PC-3 (cell line): ENCODE measurements at regions not wholly inside any gene's neighbourhood (a gene's known extent, or its start where the extent isn't known, plus 50 kb on each side); places are given as distances from the start of the nearest gene placed in this dataset.

ENCODE experiments used
- EZH2 ChIP-seq: fragments of 300-600 bp; sonication (generic); IDR thresholded peaks from one replicate; pipeline ENCODE4 v1.6.1; 2017; ENCODE audit warnings: antibody characterized with exemption, mild to moderate bottlenecking, low read length; ENCODE audit not compliant: unreplicated experiment
- EZH2phosphoT487 ChIP-seq: fragments of 300-600 bp; sonication (generic); IDR thresholded peaks from 2 replicates; pipeline ENCODE4 v1.6.1; 2018; ENCODE audit warnings: mild to moderate bottlenecking, antibody characterized with exemption, low read length, borderline replicate concordance
- TF ChIP-seq, protein P1 (sequence below): fragments of 300-600 bp; sonication (generic); conservative IDR thresholded peaks from 2 replicates; pipeline ENCODE4 v1.5.1; 2017; ENCODE audit warnings: antibody characterized with exemption, low read depth, mild to moderate bottlenecking, low read length

GRCh38 chr4:125111323-125111722 lies 203.4 kb upstream of the FAT4 start:
- TF ChIP-seq, protein P1, sequence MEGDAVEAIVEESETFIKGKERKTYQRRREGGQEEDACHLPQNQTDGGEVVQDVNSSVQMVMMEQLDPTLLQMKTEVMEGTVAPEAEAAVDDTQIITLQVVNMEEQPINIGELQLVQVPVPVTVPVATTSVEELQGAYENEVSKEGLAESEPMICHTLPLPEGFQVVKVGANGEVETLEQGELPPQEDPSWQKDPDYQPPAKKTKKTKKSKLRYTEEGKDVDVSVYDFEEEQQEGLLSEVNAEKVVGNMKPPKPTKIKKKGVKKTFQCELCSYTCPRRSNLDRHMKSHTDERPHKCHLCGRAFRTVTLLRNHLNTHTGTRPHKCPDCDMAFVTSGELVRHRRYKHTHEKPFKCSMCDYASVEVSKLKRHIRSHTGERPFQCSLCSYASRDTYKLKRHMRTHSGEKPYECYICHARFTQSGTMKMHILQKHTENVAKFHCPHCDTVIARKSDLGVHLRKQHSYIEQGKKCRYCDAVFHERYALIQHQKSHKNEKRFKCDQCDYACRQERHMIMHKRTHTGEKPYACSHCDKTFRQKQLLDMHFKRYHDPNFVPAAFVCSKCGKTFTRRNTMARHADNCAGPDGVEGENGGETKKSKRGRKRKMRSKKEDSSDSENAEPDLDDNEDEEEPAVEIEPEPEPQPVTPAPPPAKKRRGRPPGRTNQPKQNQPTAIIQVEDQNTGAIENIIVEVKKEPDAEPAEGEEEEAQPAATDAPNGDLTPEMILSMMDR, result no peak
- no peak for TF ChIP-seq EZH2phosphoT487
- no peak for TF ChIP-seq EZH2
